ENCODE measurements at regions not wholly inside any gene's neighbourhood (a gene's known extent, or its start where the extent isn't known, plus 50 kb on each side); places are given as distances from the start of the nearest gene placed in this dataset.

DNA sequence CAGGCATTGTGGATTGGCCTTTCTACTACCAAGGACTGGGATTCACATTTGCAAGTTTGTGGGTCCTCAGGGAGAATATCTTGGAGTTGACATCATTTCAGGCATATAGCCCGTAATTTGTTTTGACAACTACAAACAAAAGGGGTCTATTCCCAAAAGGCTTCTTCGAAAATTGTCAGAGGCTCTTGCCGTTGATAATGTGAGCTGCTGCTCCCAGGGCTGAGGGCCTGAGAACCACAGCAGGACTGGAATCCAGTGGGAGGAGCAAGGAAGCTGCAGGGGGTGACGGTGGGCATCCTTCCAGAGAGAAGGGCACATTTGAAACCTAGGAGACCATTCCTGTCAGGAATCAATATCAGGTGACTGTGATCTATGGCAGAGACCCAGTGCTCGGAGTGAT lies 761.6 kb upstream of the RBFOX1 start:
- CTCF ChIA-PET = interaction anchor here (0.7 kb wide), 1 partner anchor 23 kb away, joined by 3 read pairs; no protein-coding TSS in a partner anchor
- H3K36me3 ChIP-seq (ENCODE audit: control insufficient read depth in 2 of 2, insufficient read depth in 1 of 2, low read length in 2 of 2) = no peaks in the 10 kb centered on the region
- no peak for TF ChIP-seq ZNF239 (tag by site-specific recombination; IDR thresholded peaks at IDR 0.05)
- TF ChIP-seq, protein P1, sequence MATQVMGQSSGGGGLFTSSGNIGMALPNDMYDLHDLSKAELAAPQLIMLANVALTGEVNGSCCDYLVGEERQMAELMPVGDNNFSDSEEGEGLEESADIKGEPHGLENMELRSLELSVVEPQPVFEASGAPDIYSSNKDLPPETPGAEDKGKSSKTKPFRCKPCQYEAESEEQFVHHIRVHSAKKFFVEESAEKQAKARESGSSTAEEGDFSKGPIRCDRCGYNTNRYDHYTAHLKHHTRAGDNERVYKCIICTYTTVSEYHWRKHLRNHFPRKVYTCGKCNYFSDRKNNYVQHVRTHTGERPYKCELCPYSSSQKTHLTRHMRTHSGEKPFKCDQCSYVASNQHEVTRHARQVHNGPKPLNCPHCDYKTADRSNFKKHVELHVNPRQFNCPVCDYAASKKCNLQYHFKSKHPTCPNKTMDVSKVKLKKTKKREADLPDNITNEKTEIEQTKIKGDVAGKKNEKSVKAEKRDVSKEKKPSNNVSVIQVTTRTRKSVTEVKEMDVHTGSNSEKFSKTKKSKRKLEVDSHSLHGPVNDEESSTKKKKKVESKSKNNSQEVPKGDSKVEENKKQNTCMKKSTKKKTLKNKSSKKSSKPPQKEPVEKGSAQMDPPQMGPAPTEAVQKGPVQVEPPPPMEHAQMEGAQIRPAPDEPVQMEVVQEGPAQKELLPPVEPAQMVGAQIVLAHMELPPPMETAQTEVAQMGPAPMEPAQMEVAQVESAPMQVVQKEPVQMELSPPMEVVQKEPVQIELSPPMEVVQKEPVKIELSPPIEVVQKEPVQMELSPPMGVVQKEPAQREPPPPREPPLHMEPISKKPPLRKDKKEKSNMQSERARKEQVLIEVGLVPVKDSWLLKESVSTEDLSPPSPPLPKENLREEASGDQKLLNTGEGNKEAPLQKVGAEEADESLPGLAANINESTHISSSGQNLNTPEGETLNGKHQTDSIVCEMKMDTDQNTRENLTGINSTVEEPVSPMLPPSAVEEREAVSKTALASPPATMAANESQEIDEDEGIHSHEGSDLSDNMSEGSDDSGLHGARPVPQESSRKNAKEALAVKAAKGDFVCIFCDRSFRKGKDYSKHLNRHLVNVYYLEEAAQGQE (tag by site-specific recombination; IDR thresholded peaks at IDR 0.05) = no peak
- TF ChIP-seq PRDM1 (tag by site-specific recombination; IDR thresholded peaks at IDR 0.05) = no peak
- no peak for TF ChIP-seq HOXC10 (CRISPR knock-in tag; IDR thresholded peaks at IDR 0.05)
- no peak overlapping the region for H3K4me3 ChIP-seq (ENCODE audit: low read depth, low read length)
- no peaks in the 10 kb centered on the region for H3K9me3 ChIP-seq (ENCODE audit: control insufficient read depth, insufficient read depth, low read depth, low read length)
- H3K4me1 ChIP-seq (ENCODE audit: control insufficient read depth, insufficient read depth, low read length) = no peaks in the 10 kb centered on the region
- H3K27ac ChIP-seq (ENCODE audit: extremely low read depth, low read depth, low read length) = no peak overlapping the region
- POLR2A ChIA-PET = no interaction called here

DNA sequence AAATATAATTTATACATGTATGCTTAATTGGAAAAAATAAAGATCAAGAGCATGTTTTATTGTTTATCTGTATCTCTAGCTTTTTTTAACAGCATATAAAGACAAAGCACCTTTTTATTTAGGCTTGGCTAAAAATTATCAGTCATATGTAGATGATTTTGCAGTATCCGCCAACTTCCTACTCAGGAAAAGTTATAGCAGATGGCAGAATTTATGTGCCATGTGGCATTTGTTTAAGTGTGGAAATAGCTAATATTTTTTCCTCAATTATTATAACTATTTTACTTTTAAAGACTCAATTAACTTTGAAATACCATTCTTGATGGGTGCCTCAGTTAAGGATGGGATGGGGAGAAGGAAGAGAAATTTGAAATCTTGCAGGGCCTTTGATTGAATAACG lies 762.1 kb upstream of the RBFOX1 start:
- TF ChIP-seq ZNF530 (tag by site-specific recombination; IDR thresholded peaks at IDR 0.05; ENCODE audit: low read depth) (no peak), GLI4 (tag by site-specific recombination; IDR thresholded peaks at IDR 0.05) (no peak), BCL11A (tag by site-specific recombination; IDR thresholded peaks at IDR 0.05; ENCODE audit: low read depth) (no peak), ZNF341 (tag by site-specific recombination; IDR thresholded peaks at IDR 0.05; ENCODE audit: low read depth) (no peak), ZNF48 (tag by site-specific recombination; IDR thresholded peaks at IDR 0.05) (no peak)
- H3K4me1 ChIP-seq (ENCODE audit: control insufficient read depth, insufficient read depth, low read length) = no peaks in the 10 kb centered on the region
- H3K9me3 ChIP-seq (ENCODE audit: control insufficient read depth, insufficient read depth, low read depth, low read length) = no peaks in the 10 kb centered on the region
- no peak overlapping the region for H3K4me3 ChIP-seq (ENCODE audit: low read depth, low read length)
- no peaks in the 10 kb centered on the region for H3K36me3 ChIP-seq (ENCODE audit: control insufficient read depth in 2 of 2, insufficient read depth in 1 of 2, low read length in 2 of 2)
- ChIA-PET POLR2A (no interaction called here), CTCF (interaction anchor here (0.7 kb wide), 1 partner anchor 23 kb away, joined by 3 read pairs; no protein-coding TSS in a partner anchor)
- H3K27ac ChIP-seq (ENCODE audit: extremely low read depth, low read depth, low read length) = no peak overlapping the region

DNA sequence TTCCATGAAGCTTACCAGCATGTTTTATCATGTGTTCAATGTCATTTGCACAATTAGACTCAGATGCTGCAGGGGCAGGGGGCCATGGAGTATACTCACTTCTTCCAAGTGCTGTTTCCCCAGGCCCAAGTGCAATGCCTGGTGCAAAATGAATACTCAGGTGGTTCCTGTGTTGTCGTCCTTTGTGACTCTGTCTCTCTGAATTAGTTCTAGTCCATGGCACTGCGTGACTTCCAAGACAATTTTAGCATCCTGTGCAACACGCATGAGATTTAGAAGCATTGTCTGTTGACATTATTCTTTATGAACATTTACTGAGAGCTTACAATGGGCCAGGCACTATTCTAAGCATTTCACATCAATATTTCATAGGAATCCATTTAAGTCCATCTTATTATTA lies 769.7 kb upstream of the RBFOX1 start:
- no peak overlapping the region for H3K4me3 ChIP-seq (ENCODE audit: low read depth, low read length)
- CTCF ChIA-PET = no interaction called here
- H3K27ac ChIP-seq (ENCODE audit: extremely low read depth, low read depth, low read length) = no peak overlapping the region
- POLR2A ChIA-PET = no interaction called here
- H3K4me1 ChIP-seq (ENCODE audit: control insufficient read depth, insufficient read depth, low read length) = no peaks in the 10 kb centered on the region
- no peaks in the 10 kb centered on the region for H3K9me3 ChIP-seq (ENCODE audit: control insufficient read depth, insufficient read depth, low read depth, low read length)
- no peaks in the 10 kb centered on the region for H3K36me3 ChIP-seq (ENCODE audit: control insufficient read depth in 2 of 2, insufficient read depth in 1 of 2, low read length in 2 of 2)
- TF ChIP-seq KLF7 (tag by site-specific recombination; IDR thresholded peaks at IDR 0.05; ENCODE audit: borderline replicate concordance) (no peak), ZNF311 (tag by site-specific recombination; IDR thresholded peaks at IDR 0.05; ENCODE audit: borderline replicate concordance) (no peak), ZNF610 (tag by site-specific recombination; IDR thresholded peaks at IDR 0.05; ENCODE audit: borderline replicate concordance) (no peak), ZNF777 (tag by site-specific recombination; IDR thresholded peaks at IDR 0.05; ENCODE audit: borderline replicate concordance) (no peak), HOXC10 (CRISPR knock-in tag; IDR thresholded peaks at IDR 0.05) (no peak), ZNF658 (tag by site-specific recombination; IDR thresholded peaks at IDR 0.05) (no peak), ZFP41 (tag by site-specific recombination; IDR thresholded peaks at IDR 0.05; ENCODE audit: borderline replicate concordance) (no peak), ZNF843 (tag by site-specific recombination; IDR thresholded peaks at IDR 0.05) (no peak), ZNF350 (tag by site-specific recombination; IDR thresholded peaks at IDR 0.05) (no peak), ZBTB20 (tag by site-specific recombination; IDR thresholded peaks at IDR 0.05) (no peak), ZNF596 (tag by site-specific recombination; IDR thresholded peaks at IDR 0.05) (no peak), ZNF664 (tag by site-specific recombination; IDR thresholded peaks at IDR 0.05) (no peak), ZNF174 (tag by site-specific recombination; IDR thresholded peaks at IDR 0.05) (no peak)
- TF ChIP-seq, protein P2, sequence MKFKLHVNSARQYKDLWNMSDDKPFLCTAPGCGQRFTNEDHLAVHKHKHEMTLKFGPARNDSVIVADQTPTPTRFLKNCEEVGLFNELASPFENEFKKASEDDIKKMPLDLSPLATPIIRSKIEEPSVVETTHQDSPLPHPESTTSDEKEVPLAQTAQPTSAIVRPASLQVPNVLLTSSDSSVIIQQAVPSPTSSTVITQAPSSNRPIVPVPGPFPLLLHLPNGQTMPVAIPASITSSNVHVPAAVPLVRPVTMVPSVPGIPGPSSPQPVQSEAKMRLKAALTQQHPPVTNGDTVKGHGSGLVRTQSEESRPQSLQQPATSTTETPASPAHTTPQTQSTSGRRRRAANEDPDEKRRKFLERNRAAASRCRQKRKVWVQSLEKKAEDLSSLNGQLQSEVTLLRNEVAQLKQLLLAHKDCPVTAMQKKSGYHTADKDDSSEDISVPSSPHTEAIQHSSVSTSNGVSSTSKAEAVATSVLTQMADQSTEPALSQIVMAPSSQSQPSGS (tag by site-specific recombination; IDR thresholded peaks at IDR 0.05; ENCODE audit: low read depth) = no peak
- TF ChIP-seq, protein P3, sequence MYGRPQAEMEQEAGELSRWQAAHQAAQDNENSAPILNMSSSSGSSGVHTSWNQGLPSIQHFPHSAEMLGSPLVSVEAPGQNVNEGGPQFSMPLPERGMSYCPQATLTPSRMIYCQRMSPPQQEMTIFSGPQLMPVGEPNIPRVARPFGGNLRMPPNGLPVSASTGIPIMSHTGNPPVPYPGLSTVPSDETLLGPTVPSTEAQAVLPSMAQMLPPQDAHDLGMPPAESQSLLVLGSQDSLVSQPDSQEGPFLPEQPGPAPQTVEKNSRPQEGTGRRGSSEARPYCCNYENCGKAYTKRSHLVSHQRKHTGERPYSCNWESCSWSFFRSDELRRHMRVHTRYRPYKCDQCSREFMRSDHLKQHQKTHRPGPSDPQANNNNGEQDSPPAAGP (tag by site-specific recombination; IDR thresholded peaks at IDR 0.05) = no peak
- TF ChIP-seq, protein P4, sequence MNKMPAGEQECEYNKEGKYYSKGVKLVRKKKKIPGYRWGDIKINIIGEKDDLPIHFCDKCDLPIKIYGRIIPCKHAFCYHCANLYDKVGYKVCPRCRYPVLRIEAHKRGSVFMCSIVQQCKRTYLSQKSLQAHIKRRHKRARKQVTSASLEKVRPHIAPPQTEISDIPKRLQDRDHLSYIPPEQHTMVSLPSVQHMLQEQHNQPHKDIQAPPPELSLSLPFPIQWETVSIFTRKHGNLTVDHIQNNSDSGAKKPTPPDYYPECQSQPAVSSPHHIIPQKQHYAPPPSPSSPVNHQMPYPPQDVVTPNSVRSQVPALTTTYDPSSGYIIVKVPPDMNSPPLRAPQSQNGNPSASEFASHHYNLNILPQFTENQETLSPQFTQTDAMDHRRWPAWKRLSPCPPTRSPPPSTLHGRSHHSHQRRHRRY (tag by site-specific recombination; IDR thresholded peaks at IDR 0.05) = no peak

Data from HEK293 (cell line).